DMS53 treated with DMSO at 0.1 percent for 48 hours (cell line): ENCODE measurements at regions not wholly inside any gene's neighbourhood (a gene's known extent, or its start where the extent isn't known, plus 50 kb on each side); places are given as distances from the start of the nearest gene placed in this dataset.
"Not testable (repeated sequence)": the region's sequence is repeated elsewhere in the genome, so short reads cannot be mapped to it uniquely, and the experiment has no call there.

Experiments
- DNase-seq: peaks from one replicate; lab custom pipeline; 2025; ENCODE audit not compliant: unreplicated experiment; lab: John Stamatoyannopoulos, UW

- no peak for DNase-seq
These were observed 107.3 kb upstream of the POU3F1 start for GRCh38 chr1:38153778-38154470.

- no peak for DNase-seq
These were observed 106.6 kb upstream of the POU3F1 start for GRCh38 chr1:38153066-38153777.

GRCh38 chr1:38152351-38153065 is 105.9 kb upstream of the POU3F1 start:
- no peak for DNase-seq

DNA sequence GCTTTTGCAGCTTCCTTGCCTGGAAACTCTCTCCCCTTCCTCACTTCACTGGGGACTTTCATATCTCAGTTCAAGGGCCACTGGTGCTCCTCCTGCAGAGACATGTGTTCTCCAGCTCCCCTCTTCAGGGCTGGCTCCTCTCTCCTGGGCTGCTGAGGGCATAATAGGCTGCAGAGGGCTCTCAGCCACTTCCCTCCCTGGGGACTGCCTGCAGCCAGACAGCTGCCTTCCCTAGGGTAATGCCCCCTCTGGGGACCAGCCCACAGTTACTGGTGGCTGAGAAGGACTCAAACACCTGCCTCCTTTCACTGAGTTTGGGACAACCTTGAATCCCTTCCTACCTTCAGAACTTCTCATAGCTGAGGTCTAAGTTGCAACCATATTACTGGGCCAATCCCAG is 104.8 kb upstream of the POU3F1 start:
- DNase-seq, result no peak

DNA sequence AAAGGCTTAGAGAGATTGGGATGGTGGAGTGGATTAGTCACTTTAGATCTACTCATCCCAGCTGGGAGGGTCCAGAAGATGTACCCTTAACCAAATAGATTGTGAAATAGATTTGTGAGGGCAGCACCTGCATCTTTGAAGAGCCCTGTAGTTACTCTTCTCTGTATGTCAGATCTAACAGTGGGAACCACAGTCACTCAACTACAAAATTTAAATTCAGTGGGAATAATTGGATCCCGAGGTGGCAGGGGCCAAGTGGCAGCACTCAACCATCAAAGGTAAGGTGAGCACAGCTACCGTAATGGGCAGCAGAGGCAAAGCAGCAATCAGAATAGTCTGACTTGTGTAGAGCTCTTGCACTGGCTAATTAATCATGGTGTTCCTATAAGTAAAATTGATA is 99.5 kb upstream of the POU3F1 start:
- DNase-seq, result not testable (repeated sequence)

DNA sequence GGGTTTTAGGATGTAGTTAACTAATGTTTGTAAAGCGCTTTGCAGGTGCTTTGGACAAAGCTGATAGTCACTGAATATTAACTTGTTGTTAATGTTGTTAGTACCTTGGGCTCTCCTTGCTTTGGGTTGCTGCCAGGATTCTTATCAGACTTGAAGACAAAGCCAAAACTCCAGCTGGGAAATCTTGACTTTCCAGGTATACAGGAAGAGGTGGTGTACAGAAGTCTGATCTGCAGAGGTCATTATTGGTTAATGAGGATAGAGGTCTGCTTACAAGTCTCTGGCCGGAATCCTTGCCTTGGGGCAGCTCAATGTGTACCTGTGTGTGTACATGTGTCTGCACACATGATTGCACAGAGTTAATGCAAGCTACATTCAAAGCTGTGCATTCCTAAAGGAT is 96.0 kb upstream of the POU3F1 start:
- DNase-seq, result no peak

DNA sequence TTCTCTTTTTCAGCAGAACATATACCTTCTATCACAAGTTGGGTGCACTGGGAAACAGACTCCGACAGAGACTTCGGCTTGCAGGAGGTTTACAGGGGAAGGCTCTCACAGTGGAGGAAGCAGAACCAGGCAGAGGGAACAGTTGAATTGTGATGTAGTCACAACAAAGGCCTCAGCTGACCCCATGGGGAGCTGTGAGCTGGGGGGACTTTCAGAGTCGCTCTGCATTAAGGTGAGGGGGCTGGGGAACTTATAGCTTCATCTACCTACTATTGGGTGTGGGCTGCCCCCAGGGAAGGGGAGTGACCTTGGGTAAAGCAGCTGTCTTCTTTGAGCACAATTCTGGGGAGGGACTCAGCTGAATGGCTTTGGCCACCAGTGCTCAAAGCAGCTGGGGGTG is 94.9 kb upstream of the POU3F1 start:
- no peak for DNase-seq

DNA sequence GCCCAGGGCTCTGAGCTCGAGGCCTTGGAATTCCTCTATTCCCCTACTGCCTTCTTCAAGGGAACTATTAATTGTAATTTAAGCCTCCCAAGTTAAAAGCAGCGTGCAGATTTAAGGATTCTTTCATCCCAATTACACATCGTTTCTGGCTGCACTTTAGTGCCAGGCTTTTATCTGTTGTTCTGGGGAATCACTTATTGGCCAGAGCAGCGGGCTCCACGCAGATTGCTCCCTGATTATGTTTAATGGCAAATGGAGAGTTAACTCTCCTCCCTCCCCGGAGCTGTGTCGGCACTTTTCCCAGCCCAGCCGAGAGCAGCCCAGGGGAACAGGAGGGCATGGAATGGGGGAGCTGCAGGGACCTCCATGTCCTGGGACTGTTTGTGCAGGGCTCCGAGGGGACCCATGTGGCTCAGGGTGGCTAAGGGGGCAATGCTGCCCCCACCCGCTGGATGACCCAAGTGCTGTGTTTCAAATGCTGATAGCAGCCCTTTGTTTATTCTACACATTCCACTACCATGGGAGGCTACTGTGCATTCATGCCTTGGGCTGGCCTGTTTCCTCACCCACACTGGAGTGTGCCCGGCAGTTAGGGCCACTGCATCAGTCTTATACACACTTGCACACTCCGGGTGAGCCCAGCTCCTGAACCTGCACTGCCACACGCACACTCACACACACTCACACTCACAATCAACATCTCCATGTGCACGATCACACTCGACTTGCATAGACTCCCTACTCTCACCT is 93.3 kb upstream of the POU3F1 start:
- DNase-seq, result no peak

DNA sequence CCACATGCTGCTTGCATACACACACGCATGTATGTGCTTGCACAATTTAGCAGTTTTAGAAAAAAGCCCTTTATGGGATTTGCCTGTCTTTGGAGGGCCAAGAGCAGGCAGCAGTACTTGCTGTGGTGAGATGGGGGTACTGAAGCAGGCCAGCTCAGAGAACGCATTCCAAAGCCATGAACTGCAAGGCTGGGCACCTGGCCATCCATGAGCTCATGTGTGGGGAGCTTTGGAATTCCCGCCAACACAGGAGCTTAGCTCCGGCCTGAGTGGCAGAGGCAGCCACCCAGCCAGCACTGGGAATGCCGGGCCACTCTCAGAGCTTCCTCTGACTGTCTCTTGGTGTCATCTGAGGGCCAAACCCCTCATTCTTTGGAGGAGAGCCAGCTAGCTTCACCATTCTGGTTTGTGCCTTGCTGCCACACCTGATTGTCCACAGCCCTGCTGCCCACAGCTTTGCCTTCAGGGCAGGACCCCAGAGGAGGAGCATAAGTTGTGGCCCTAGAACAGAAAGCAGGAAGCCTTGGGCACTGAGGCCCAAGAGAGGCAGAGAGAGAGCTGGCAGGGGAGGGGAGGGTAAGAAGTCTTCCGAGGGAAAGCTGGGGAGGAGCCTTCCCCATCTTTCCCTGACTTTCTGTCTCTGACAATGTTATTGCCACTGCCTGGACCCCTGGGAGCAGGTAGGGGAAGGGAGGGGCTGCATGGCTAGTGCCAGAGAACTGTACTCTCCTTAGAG is 92.1 kb upstream of the POU3F1 start:
- no peak for DNase-seq

GRCh38 chr1:38137164-38137563 is 90.6 kb upstream of the POU3F1 start:
- no peak for DNase-seq

DNA sequence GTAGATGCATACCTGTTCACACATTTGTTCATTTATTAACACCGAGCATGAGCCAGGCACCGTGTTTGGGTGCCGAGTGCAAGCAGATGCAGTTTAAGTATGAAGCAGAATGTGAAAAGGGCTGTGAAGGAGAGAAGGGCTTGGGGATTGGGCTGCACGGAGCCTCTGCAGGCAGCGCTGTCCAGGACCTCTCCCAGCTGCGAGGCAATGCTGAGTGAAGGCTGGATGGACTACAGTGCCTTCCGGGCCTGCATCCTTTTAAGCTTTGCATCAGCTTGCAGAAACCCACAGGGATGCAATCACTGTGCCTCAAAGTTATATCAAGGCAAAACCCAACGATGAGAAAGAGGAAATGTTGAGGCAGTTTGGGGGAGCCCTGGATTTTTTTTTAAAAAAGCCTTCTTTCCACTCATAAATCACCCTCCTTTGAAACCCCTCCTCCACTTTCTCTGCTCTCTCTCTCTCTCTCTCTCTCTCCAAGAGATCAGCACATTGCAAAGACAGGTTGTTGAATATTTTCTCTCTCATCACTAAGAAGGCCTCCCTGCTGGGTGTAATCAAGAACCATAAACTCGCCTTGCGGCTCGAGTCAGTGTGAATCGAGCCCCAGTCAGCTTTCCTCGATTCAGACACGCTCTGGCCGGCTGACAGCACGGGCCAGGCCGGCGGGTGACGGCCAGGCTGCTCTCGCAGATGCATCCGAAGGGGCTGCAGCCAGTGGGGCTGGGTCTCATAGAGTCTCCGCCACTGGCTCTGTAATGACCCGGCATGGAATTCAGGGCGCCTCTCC is 89.2 kb upstream of the POU3F1 start:
- no peak for DNase-seq

GRCh38 chr1:38134294-38134755 is 87.7 kb upstream of the POU3F1 start:
- DNase-seq, result no peak

GRCh38 chr1:38133756-38134155 is 87.2 kb upstream of the POU3F1 start:
- DNase-seq, result no peak

DNA sequence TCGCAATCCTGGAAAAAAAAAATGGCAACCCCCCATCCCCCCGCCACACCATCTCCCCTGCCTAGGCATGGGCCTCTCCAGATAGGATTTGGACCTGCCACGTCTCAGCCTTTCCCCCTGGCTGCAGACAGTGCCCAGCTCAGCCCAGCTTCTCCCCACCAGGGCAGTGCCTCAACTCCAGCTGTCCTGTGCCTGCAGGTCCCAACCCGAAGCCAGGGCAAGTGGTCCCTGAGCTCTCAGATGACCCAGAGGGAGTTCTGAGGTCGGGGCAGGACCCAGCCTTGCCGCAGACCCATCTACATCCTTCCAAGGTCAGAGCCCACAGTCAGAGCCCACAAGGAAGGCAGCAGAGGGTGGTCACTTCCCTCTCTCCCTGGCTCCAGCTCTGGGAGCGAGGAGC is 86.7 kb upstream of the POU3F1 start:
- DNase-seq, result no peak

DNA sequence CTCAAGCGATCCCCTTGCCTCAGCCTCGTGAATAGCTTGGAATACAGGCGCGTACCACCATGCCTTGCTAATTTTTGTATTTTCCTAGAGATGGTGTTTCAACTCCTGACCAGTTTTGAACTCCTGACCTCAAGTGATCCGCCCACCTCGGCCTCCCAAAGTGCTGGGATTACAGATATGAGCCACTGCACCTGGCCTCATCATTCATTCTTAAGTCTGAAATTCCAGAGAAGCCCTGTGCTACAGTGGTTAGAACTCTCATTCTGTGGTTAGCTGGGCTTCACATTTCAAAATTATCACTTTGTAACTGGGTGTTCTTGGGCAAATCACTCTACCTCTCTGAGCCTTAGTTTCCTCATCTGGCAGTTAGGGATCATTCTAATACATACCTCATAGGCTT is 86.1 kb upstream of the POU3F1 start:
- DNase-seq, result no peak

DNA sequence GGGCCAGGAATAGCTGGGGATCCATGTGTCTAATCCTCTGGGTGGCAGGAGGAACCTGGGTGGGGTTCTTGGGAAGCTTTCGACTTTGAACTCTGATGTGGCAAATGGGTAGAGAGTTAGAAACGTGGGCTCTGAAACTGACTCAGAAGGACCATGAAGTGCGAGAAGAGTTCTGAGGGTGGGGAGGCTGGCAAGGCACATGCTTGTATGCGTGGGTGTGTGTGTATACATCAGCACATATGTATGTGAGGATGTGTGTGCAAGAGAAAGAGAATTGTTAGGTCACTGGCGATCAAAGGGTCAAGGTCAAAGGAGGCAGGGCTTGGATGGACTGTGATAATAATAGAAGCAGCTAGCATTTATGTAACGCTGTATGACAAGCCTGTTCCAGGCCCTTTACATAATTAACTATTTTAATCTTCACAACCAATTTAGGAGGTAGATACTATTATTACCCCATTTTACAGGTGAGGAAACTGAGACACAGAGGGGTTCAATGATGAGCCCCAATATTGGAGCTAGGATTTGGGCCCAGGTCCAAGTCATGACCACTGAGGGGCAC is 84.5 kb upstream of the POU3F1 start:
- DNase-seq, result no peak

DNA sequence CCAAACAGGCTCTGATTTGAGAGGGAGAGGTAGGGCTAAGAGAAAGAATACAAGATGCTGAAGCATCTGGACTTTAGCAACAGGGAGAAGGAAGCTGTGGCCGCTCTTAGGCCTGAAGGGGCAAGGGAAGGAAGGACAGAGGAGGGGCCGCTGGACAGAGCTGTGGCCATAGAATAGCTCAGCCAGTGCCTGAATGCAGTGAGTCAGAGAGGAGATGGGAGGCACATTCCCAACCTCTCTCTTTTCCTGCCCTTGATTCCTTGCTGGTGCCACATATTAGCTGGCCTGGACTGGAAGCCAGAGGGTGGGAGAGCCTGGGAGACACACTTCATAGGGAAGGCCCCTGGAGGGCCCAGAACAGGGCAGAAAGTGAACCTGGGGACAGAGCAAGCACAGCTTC is 83.4 kb upstream of the POU3F1 start:
- no peak for DNase-seq

GRCh38 chr1:38129473-38129872 is 82.9 kb upstream of the POU3F1 start:
- no peak for DNase-seq

DNA sequence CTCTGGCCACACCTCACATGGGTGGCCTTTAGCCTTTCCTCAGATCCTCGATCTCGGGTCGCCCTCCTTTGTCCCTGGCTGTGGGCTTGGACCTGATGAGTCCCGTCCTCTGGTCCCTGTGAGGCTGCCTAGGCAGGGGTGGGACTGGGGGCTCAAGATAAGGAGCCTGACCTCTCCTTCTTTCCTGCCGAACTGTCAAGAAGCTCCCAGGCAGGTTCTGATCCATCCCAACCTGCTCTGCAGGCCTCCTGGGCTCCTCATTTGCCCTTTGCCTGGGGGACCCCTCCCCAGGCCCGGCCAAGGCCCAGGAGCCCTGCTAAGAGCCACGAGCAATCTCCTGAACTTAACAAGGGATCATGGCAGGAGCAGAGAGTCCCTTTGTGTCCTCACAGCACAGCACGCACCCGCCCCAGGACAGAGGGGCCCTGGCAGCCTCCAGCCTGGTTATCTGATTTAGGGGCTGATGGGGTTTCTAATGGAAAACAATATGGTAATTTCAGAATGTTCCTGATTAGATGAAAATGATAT is 82.4 kb upstream of the POU3F1 start:
- no peak for DNase-seq
